Breast epithelium (tissue), 3 donors: ENCODE measurements at regions not wholly inside any gene's neighbourhood (a gene's known extent, or its start where the extent isn't known, plus 50 kb on each side); places are given as distances from the start of the nearest gene placed in this dataset.

Experiments
- CTCF ChIP-seq, 3 donors: fragments of 450-650 bp; IDR thresholded peaks; one replicate each; pipeline ENCODE4 v1.5.1; 2016 to 2017; ENCODE audit warnings: antibody characterized with exemption in 3 of 3, mild to moderate bottlenecking in 3 of 3, moderate library complexity in 3 of 3
- POLR2A ChIP-seq: fragments of 450-650 bp; IDR thresholded peaks from one replicate; pipeline ENCODE4 v1.6.1; 2016; ENCODE audit warnings: antibody characterized with exemption, mild to moderate bottlenecking, moderate library complexity
- POLR2AphosphoS5 ChIP-seq, 3 donors: sonication (generic); formaldehyde crosslinking; IDR thresholded peaks; one replicate each; pipeline ENCODE4 v1.6.1; 2017; ENCODE audit warnings: antibody characterized with exemption in 3 of 3

- TF ChIP-seq CTCF (IDR thresholded peaks at IDR 0.05) (no peak), POLR2A (no peak), POLR2AphosphoS5 (IDR thresholded peaks at IDR 0.05) (no peak)
Measured at GRCh38 chr20:52766645-52767435, 205.3 kb upstream of the TSHZ2 start.
